ENCODE measurements at regions not wholly inside any gene's neighbourhood (a gene's known extent, or its start where the extent isn't known, plus 50 kb on each side); places are given as distances from the start of the nearest gene placed in this dataset.

DNA sequence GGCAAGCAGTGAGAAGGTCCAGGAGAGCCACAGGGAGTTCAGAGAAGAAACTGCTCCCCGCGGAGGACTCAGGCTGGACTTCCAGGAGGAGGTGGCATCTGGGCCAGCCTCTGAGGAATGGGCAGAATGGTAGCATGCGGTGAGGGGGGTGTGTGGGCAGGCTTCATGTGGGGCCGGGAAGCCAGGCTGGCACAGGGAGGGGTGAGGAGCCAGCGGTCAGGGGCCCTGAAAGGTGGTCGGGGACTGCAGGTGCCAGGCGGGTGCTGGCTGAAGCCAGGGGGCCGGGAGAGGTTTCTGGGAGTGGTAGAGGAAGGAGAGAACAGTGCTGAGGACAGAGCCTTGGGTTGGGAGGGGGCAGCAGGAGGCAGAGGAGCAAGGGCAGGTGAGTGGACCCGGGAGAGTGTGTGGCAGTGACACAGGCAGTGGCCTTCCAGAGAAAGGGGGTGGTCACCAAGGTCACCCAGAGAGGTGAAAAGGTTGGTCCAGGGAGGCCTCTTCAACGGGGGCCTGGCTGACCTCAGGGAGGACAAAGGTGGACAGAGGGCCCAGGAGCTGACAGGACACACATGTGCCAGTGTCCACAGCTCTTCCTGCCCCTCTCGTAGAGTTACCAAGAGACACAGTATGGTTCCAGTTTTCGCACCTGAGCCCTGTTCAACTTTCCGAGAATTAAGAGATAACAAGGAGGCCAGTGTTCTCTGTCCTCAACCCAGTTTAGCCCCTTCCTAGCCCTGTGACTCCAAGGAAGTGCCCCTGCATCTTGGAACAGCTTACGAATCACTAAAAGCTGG, 101.2 kb upstream of the ASB18 start:
- no peak for TF ChIP-seq POLR2A (IDR thresholded peaks at IDR 0.05; ENCODE audit: low read length)
- no peak for TF ChIP-seq GATA1 (IDR thresholded peaks at IDR 0.05; ENCODE audit: low read depth, low read length)
